Upper lobe of left lung (tissue), 6 donors: ENCODE measurements at regions not wholly inside any gene's neighbourhood (a gene's known extent, or its start where the extent isn't known, plus 50 kb on each side); places are given as distances from the start of the nearest gene placed in this dataset.

Experiments used
- ATAC-seq, 2 donors: fragments of 200-7000 bp; cut with Tn5 transposase; one replicate each; pipeline ENCODE4 v1.9.1; 2022; ENCODE audit warnings: mild to moderate bottlenecking in 2 of 2, moderate library complexity in 2 of 2; ENCODE audit not compliant: low FRiP score in 2 of 2
- DNase-seq, 2 donors: peaks; one replicate each; pipeline ENCODE4 v3.0.0-alpha.2; 2019 to 2020
- H3K27ac ChIP-seq, 4 donors: fragments of 200-600 bp; sonication (generic); one replicate each; pipeline ENCODE4 v1.5.1; 2016 to 2019
- H3K27me3 ChIP-seq, 4 donors: fragments of 200-600 bp; sonication (generic); one replicate each; pipeline ENCODE4 v1.5.1; 2017 to 2019
- H3K36me3 ChIP-seq, 4 donors: fragments of 200-600 bp; sonication (generic); one replicate each; pipeline ENCODE4 v1.5.1; 2016 to 2019
- H3K4me1 ChIP-seq, 4 donors: fragments of 200-600 bp; sonication (generic); one replicate each; pipeline ENCODE4 v1.5.1; 2018 to 2019
- H3K4me3 ChIP-seq, 4 donors: fragments of 200-600 bp; sonication (generic); one replicate each; pipeline ENCODE4 v1.5.1; 2017 to 2019; ENCODE audit warnings: mild to moderate bottlenecking in 2 of 4, moderate library complexity in 1 of 4
- H3K9me3 ChIP-seq, 4 donors: fragments of 200-600 bp; sonication (generic); one replicate each; pipeline ENCODE4 v1.5.1; 2018 to 2019
- EP300 ChIP-seq, 4 donors: sonication (generic); formaldehyde crosslinking; IDR thresholded peaks; one replicate each; pipeline ENCODE4 v1.5.1; 2017; ENCODE audit warnings: antibody characterized with exemption in 4 of 4, control low read depth in 2 of 4
- POLR2A ChIP-seq, 4 donors: fragments of 450-650 bp; IDR thresholded peaks; one replicate each; pipeline ENCODE4 v1.5.1; 2016 to 2017; ENCODE audit warnings: antibody characterized with exemption in 4 of 4, mild to moderate bottlenecking in 2 of 4
- POLR2AphosphoS5 ChIP-seq, 2 donors: sonication (generic); formaldehyde crosslinking; IDR thresholded peaks; one replicate each; pipeline ENCODE4 v1.5.1; 2017; ENCODE audit warnings: antibody characterized with exemption in 2 of 2
- WGBS, 2 donors: methylation state at CpG; one replicate each; pipeline ENCODE4 v1.1.5; 2017 to 2018; 5-methylcytosine and 5-hydroxymethylcytosine counted together
- TF ChIP-seq, protein P1 (sequence below), 6 experiments: fragments of 450-650 bp in 4 of 6; fragments of 200-600 bp in 2 of 6; sonication (generic) in 2 of 6; IDR thresholded peaks; one replicate each; pipeline ENCODE4 v1.5.1; 2016 to 2019; ENCODE audit warnings: antibody characterized with exemption in 6 of 6
- donor health status: DM: no; HTN: no; CAD: no; lungs with moderate emphysema.
- donor health status: DM: no; HTN: yes; CAD: no; lungs with severe emphysema.

DNA sequence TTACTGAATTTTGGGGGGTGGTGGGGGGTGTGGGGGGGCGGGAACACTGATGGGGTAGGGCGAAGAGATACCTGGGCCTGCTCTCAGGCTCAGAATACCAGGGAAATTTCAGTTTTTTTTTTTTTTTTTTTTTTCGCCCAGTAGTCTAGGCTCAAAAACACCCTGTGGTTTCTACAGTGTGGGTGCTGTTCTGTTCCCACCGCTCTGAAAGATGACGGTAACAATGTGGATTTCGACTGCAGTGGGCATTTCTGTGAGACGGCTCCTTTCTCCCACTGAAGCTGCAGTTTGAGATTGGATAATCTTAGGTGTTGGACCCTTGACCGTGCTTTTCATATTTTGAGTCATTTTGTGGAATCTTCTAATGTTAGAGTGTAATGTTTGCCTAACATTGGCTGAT is 143.8 kb upstream of the RGMA start:
- H3K36me3 ChIP-seq = no peaks in the 10 kb centered on the region
- no peak for TF ChIP-seq POLR2A (IDR thresholded peaks at IDR 0.05)
- TF ChIP-seq, protein P1, sequence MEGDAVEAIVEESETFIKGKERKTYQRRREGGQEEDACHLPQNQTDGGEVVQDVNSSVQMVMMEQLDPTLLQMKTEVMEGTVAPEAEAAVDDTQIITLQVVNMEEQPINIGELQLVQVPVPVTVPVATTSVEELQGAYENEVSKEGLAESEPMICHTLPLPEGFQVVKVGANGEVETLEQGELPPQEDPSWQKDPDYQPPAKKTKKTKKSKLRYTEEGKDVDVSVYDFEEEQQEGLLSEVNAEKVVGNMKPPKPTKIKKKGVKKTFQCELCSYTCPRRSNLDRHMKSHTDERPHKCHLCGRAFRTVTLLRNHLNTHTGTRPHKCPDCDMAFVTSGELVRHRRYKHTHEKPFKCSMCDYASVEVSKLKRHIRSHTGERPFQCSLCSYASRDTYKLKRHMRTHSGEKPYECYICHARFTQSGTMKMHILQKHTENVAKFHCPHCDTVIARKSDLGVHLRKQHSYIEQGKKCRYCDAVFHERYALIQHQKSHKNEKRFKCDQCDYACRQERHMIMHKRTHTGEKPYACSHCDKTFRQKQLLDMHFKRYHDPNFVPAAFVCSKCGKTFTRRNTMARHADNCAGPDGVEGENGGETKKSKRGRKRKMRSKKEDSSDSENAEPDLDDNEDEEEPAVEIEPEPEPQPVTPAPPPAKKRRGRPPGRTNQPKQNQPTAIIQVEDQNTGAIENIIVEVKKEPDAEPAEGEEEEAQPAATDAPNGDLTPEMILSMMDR (IDR thresholded peaks at IDR 0.05) = no peak
- TF ChIP-seq POLR2AphosphoS5 (IDR thresholded peaks at IDR 0.05) = no peak
- no peak for TF ChIP-seq EP300 (IDR thresholded peaks at IDR 0.05)
- H3K4me3 ChIP-seq = no peak overlapping the region
- ATAC-seq = no peak
- H3K9me3 ChIP-seq = no peaks in the 10 kb centered on the region
- H3K27me3 ChIP-seq = no peaks in the 10 kb centered on the region
- H3K27ac ChIP-seq = no peak overlapping the region
- DNase-seq = no peak
- WGBS, 2 donors = 83 to 89% methylated on average over 8 of the region's 8 CpGs
- no peaks in the 10 kb centered on the region for H3K4me1 ChIP-seq

DNA sequence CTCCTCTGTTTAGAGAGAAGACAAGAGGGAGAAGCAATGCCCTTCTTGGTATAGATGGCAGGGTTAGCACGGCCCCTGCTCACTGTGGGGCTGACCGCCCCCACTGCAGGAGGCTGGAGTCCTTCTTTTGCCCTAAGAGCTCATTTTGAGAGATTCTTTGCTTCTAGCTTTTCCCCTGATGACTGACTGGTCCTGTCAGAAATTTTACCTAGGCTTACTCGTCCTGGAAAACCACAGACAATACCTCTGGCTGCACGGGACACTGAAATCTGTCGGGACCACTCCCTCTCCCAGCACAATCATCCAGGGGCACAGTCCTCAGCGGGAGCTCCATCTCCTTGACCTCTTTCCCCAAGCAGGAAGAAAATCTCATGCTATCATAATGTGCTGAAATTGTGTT is 143.0 kb upstream of the RGMA start:
- WGBS, 2 donors = 53 to 64% methylated on average over 6 of the region's 6 CpGs

DNA sequence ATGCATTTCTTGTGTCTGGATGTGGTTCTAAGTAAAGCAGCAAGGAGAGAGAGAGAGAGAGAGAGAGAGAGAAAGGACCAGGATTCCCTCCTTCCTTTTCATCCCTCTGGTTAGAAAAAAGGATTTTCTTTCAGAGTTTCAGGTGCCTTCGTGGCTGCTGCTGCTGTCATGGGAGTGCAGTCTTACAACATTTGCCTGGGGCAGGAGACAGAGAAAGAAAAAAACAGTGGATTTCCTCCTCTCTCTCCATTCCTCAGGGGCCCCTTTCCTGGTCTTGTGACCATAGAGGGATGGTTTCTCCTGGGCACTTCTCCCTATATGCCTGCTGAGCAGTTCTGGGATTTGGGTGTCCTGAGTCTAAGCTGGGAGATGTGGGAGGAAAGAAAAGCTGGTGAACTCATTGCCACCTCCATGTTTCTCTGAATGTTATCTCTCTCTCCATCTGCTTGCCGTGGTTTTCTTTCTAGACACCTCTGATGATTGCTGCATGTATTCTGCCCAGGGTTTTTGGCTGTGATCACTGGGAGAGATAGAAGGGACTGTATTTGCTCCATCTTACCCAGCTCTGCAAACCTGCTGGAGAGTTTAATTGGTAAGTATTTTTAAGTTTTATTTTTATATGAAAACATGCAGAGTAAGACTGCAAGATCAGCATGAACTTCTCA is 142.4 kb upstream of the RGMA start:
- ATAC-seq (no peak), DNase-seq (no peak)
- H3K27ac ChIP-seq = no peak overlapping the region
- H3K9me3 ChIP-seq = no peaks in the 10 kb centered on the region
- no peaks in the 10 kb centered on the region for H3K27me3 ChIP-seq
- no peak for TF ChIP-seq EP300 (IDR thresholded peaks at IDR 0.05)
- TF ChIP-seq POLR2A (IDR thresholded peaks at IDR 0.05) = no peak
- TF ChIP-seq, protein P1 (IDR thresholded peaks at IDR 0.05) = no peak
- TF ChIP-seq POLR2AphosphoS5 (IDR thresholded peaks at IDR 0.05) = no peak
- H3K4me3 ChIP-seq = no peak overlapping the region
- H3K36me3 ChIP-seq = no peaks in the 10 kb centered on the region
- H3K4me1 ChIP-seq = no peaks in the 10 kb centered on the region
- 49 to 52% methylated on average over 2 of the region's 2 CpGs for WGBS, 2 donors

More for the DNA sequence above, 143.0 kb upstream of the RGMA start:
- DNase-seq (no peak), ATAC-seq (no peak)
- Histone ChIP-seq H3K27ac (no peak overlapping the region), H3K9me3 (no peaks in the 10 kb centered on the region), H3K27me3 (no peaks in the 10 kb centered on the region), H3K4me3 (no peak overlapping the region), H3K36me3 (no peaks in the 10 kb centered on the region), H3K4me1 (no peaks in the 10 kb centered on the region)
- TF ChIP-seq POLR2A (IDR thresholded peaks at IDR 0.05) (no peak), EP300 (IDR thresholded peaks at IDR 0.05) (no peak), POLR2AphosphoS5 (IDR thresholded peaks at IDR 0.05) (no peak)
- TF ChIP-seq, protein P1 (IDR thresholded peaks at IDR 0.05) = no peak

DNA sequence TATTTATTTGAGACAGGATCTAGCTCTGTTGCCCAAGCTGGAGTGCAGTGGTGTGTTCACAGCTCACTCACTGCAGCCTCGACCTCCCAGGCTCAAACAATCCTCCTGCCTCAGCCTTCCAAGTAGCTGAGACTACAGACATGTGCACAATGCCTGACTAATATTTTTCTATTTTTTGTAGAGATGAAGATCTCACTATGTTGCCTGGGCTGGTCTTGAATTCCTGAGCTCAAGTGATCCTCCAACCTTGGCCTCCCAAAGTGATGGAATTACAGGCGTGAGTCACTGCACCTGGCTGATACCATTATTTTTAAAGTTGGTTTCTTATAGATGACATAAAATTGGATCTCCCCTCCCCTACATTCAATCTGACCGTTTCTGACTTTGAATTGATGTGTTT is 139.5 kb upstream of the RGMA start:
- no peaks in the 10 kb centered on the region for H3K9me3 ChIP-seq
- no peak for DNase-seq
- peaks cover 0 to 5% (median 0%) of the 10 kb centered on the region in 4 donors for H3K4me1 ChIP-seq
- TF ChIP-seq POLR2A (IDR thresholded peaks at IDR 0.05) (no peak), EP300 (IDR thresholded peaks at IDR 0.05) (no peak), POLR2AphosphoS5 (IDR thresholded peaks at IDR 0.05) (no peak)
- TF ChIP-seq, protein P1 (IDR thresholded peaks at IDR 0.05) = no peak
- 87 to 92% methylated on average over 3 of the region's 3 CpGs for WGBS, 2 donors
- ATAC-seq = no peak
- H3K27ac ChIP-seq = no peak overlapping the region
- no peaks in the 10 kb centered on the region for H3K36me3 ChIP-seq
- H3K27me3 ChIP-seq = no peaks in the 10 kb centered on the region
- no peak overlapping the region for H3K4me3 ChIP-seq

DNA sequence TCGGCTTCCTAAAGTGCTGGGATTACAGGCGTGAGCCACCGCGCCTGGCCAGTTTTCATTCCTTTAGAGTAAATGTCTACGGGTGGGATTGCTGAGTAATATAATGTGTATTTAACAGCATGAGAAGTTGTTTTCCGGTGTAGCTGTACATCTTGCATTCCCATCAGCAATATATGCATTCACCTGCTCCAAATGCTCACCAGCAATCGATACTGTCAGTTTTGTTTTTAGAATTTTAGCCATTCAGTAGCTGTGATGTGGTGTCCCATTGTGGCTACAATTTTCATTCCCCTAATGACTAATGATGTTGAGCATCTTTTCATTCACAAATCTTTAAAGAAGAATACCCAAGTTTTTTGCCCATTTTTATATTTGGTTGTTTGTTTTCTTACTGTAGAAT is 134.8 kb upstream of the RGMA start:
- Histone ChIP-seq H3K4me1 (peaks cover 0 to 5% (median 0%) of the 10 kb centered on the region in 4 donors), H3K9me3 (no peaks in the 10 kb centered on the region), H3K27me3 (no peaks in the 10 kb centered on the region), H3K4me3 (no peak overlapping the region), H3K36me3 (no peaks in the 10 kb centered on the region), H3K27ac (no peak overlapping the region)
- WGBS, 2 donors = 87 to 90% methylated on average over 7 of the region's 7 CpGs
- no peak for DNase-seq
- TF ChIP-seq, protein P1 (IDR thresholded peaks at IDR 0.05) = no peak
- no peak for TF ChIP-seq POLR2A (IDR thresholded peaks at IDR 0.05)
- no peak for TF ChIP-seq EP300 (IDR thresholded peaks at IDR 0.05)
- TF ChIP-seq POLR2AphosphoS5 (IDR thresholded peaks at IDR 0.05) = no peak
- no peak for ATAC-seq
